RCC 7860 (cell line): ENCODE measurements at regions not wholly inside any gene's neighbourhood (a gene's known extent, or its start where the extent isn't known, plus 50 kb on each side); places are given as distances from the start of the nearest gene placed in this dataset.
"Not testable (repeated sequence)": the region's sequence is repeated elsewhere in the genome, so short reads cannot be mapped to it uniquely, and the experiment has no call there.

Experiments used
- DNase-seq: peaks from one replicate; pipeline ENCODE4 v3.0.0-alpha.2; 2015; ENCODE audit warnings: low spot score
- FAIRE-seq: peaks from 2 replicates; lab custom pipeline; 2012; peaks lifted over from hg19 to GRCh38; lab: Jason Lieb, UNC

DNA sequence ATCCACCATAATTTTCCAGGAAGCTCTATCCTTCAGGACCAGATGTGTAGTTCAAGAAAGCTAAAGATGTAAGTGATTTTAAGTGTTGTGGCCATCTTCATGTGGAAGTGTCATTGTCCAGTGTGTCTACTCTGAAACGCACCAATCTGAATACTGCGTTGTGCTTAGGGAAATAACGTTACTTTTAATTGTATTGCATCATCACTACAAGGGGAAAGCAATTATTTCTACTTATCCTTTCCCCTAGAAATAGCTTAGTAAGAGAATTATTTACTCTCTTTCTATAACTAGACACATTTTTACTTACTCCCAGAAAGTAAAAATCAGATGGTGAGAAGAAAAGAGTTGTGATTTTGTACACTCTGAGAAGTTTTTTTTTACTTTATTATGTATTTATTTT is 102.4 kb upstream of the DLGAP1 start:
- FAIRE-seq (no peak), DNase-seq (no peak)

DNA sequence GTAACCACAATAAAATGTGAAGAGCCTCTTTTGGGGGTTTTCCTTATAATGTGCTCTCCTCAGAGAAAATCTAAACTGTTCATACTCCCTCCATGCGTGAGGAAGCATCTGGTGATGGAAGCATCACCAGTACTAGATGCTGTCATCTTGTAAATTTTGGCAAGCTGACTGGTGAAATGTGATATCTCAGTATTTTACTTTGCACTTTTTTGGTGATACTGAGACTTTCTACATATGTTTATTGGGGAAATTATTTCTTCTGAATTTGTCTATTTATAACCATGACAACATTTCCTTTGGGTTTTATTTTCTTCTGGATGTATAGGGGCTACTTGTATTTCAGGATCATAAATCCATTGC is 95.9 kb upstream of the DLGAP1 start:
- FAIRE-seq: no peak
- DNase-seq: no peak

DNA sequence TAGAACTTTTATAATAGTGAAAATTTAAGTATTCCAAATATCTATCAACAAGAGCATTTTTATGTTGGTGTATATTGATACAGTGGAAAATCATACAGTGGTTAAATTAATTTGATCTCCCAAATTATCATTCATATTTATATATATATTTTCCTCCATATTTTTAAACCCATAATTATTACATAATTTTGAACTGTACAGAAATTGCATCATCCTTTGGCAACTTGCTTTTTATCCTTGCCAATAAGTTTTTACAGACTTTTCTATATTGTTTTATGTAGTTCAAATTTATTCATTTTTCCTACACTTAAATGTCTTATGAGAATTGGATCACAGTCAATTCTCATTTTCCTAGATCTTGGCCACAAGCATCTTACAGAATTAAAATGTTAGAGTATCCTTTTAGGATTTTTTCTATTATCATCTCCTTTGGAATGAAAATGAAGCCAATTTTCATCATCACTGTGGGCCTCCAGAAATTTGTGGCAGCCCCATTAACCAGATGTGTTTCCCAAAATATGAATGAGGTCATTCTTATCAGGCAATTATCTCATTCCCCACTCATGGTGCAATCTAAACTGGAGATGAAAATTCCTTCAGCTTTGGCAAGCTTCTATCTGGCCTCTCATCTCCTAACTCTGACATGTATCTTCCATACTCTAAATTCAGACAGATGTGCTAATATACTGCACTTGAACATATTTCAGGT is 94.2 kb upstream of the DLGAP1 start:
- no peak for DNase-seq
- FAIRE-seq: no peak

DNA sequence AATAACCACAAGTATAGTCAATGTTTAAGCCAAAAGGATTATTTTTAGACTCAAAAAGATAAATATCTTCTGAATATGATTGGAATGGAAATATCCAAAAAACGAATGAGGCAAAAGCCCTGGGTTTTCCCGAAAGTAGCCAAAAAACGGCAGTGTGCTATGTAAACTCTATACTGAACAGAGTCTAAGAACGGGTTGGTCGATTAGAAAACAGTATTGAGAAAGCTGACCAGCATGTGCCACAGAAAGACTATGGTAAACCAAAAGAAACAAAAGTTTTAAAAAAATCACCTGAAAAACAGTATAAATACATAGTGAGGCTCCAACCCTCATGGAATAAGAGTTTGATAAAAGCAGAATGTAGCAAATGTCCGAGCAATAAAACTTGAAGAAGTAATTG is 92.0 kb upstream of the DLGAP1 start:
- FAIRE-seq (no peak), DNase-seq (no peak)

DNA sequence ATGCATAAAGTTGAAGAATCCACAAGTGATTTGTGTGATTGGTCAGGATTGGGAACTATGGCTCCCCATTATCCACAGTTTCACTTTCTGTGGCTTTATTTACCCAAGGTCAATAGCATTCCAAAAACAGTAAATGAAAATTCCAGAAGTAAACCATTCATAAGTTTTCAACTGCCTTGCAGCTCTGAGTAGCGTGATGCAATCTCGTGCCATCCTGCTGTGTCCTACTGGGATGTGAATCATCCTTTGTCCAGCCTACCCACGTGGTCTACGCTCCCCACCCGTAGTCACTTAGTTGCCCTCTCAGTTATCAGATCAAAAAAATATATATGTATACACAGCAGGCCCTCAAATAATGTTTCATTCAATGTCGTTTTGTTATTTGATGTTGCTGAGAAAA is 89.0 kb upstream of the DLGAP1 start:
- no peak for DNase-seq
- no peak for FAIRE-seq

DNA sequence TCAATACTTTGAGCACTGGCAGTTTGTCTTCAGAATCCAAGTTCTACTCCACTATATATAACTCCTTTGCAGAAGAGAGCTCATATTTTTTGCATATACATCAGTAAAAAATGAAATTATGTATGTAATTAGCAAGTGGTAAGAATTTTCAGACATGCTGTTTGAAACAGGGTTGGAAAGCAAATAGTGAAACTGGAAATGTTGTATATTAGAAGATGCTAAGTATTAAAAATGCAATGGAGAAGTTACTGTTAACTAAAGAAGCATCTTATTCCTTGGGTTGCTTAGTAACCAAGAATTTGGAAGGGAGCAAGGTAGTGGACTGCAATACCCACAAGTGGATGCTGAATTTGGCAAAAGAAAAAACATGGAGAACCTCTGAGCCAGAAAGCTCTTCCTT is 88.6 kb upstream of the DLGAP1 start:
- FAIRE-seq: no peak
- no peak for DNase-seq

DNA sequence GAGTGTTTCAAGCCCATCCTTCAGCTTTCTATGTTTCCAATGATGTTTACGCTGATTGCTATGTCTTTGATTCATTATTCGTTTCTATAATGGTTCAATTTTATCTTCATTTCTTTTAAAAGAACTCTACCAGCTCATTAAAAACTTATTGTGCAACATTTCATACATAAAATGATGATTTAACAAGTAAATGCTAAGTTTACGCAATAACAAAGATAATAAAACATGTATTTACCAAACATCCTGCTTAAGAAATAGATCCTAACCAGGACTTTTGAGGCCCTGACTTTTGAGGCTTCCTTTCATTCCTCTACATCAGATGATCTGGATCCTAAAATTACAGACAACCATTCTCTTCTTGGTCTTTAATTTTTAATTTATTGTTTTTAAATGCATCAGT is 86.5 kb upstream of the DLGAP1 start:
- DNase-seq (no peak), FAIRE-seq (no peak)

DNA sequence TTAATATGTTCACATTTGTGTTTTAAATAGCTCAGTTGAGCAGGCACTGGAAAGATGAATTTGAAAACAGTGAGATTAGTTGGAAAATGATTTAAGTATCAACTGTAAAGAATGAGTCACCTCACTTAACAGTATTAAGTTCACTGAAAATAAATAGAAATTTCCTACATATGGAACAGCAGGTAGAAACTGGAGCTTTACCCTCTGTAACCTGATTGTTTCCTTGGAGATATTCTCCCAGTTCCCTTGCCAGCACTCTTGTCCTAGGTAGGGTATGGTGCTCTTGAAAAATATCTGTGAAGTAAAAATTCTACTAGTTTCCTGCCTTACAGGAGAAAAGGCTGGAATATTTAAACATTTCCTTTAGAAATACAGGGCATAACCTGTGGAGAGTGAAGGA is 81.3 kb upstream of the DLGAP1 start:
- FAIRE-seq: no peak
- no peak for DNase-seq

DNA sequence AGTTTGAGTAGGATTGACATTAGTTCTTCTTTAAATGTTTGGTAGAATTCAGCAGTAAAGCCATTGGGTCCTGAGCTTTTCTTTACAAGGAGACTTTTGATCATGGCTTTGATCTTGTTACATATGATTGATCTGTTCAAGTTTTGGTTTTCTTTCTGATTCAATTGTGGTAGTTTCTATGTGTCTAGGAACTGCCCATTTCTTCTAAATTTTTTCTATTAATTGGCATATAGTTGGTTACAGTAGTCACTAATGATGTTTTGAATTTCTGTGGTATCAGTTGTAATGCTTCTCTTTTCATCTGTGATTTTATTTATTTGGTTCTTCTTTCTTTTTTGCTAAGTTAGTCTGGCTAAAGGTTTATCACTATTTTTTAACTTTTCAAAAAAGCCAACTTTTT is 73.3 kb upstream of the DLGAP1 start:
- no peak for FAIRE-seq
- no peak for DNase-seq

DNA sequence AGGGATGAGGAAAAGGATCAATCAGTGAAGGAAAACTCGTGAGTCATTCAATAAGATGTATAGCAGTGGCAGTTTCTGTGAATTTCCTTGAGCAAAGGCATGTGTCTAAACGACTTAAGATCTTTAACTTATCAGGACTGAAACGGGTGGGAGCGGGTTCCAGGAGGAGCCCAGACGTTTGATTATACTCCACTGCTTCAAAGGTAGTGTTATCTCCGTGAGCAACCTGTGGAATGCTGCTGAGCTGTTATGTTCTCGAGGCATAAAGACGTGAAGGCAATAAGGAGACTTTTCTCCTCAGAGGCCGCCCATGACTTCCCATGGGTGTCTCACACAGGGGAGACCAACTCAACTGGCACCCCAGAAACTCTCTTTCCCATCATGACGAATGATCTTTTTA is 72.7 kb upstream of the DLGAP1 start:
- DNase-seq, FAIRE-seq: not testable (repeated sequence)

DNA sequence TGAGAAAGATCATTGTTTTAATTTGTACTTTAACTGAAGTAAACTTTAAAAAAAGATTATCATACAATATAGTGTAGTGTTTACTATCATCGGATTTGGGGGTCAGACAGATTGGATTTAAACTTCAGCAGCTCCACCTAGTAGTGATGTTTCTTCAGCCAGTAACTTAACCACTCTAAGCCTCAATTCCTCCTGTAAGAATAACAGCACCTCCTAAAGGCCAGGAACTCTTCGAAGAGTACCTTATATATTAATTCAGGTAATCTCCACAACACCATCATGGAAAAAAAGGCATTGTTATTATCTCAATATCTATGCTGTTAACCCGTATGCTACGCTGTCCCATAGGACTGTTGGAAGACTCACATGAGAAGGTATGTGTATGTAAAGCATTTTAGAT is 69.0 kb upstream of the DLGAP1 start:
- no peak for DNase-seq
- no peak for FAIRE-seq

DNA sequence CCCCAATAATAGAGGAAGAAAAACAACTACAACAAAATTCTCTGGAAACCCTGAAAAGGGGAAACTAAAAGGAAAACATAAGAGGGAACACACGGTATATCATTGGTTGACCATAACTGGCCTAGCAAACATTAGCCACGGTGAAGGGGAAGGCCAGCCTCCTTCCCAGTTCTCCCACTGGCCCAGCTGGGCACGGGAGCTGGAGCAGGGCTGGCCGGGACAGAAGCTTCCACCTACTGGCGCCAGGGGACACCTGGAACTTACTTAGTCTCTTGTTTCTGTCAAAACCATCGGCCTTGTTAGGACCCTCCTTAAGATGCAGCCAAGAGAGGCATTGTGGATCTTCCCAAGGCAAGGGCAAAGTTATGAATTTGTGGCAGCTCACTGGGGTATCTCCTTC is 56.1 kb upstream of the DLGAP1 start:
- FAIRE-seq: no peak
- DNase-seq: no peak

DNA sequence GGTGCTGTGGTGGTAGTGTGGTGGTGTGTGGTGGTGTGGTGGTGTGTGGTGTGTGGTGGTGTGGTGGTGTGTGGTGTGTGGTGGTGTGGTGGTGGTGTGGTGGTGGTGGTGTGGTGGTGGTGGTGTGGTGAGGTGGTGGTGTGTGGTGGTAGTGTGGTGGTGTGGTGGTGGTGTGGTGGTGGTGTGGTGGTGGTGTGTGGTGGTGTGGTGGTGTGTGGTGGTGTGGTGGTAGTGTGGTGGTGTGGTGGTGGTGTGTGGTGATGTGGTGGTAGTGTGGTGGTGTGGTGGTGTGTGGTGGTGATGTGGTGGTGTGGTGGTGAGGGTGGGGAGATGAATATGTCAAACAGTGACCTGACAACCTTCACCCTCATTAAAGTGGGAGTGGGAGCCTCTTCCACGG is 55.6 kb upstream of the DLGAP1 start:
- no peak for DNase-seq
- no peak for FAIRE-seq

DNA sequence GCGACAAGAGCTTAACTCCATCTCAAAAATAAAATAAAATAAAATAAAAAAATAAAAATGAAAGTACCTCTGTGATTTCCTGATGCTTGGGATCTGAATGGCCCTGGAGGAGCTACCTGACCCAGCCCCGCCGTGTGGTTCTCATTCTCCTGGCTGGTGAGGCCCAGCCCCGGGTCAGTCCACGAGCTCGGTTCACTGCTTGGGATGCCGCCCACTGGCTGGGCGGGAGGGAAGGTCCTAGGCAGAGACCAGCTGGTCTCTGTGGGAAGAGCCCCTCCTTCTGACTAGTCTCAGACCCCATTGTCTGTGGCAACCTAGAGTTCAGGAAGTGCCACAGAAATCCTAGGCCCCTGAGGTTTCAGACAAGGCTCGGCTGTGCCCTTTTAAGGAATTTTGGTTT is 55.1 kb upstream of the DLGAP1 start:
- FAIRE-seq (no peak), DNase-seq (no peak)
